ENCODE measurements at regions not wholly inside any gene's neighbourhood (a gene's known extent, or its start where the extent isn't known, plus 50 kb on each side); places are given as distances from the start of the nearest gene placed in this dataset.

DNA sequence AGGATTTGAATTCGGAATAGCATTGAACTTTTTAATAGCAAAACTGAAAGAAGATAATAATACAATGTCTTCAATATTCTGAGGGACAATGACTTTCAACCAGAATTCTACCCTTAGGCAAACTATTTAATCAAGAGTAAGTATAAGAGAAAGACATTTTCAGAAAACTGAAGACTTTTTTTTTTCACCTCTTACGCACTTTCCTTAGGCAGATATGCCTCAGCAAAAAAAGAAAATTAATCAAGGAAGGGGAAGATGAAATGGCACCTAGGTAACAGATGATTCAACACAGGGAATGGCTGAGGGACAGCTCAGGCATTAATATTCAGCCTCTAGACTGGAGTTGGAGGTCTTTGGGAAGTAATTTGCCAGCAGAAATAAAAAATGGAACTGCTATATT, 184.9 kb downstream of the URB2 start:
- DNase-seq (ENCODE audit: low spot score) = no peak
- intact Hi-C loops (cut with DNase I) = no loop called here

DNA sequence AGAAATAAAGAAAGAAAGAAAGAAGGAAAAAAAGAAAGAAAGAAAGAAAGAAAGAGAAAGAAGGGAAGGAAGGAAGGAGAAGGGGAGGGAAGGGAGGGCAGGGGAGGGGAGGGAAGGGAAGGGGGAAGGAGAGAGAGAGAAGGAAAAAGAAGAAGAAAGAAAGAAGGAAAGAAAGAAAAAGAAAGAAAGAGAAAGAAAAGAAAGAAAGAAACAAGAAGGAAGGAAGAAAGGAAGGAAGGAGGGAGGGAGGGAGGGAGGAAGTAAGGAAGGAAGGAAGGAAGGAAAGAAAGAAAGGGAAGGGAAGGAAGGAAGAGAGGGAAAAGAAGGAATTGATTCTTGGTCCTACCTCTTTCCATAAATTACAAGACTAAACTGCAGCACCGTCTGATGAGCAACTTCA, 186.1 kb downstream of the URB2 start:
- Histone ChIP-seq H3K9me3 (no peaks in the 10 kb centered on the region), H3K4me1 (replicated peaks) (no peaks in the 10 kb centered on the region), H3K4me3 (no peak overlapping the region), H3K27me3 (replicated peaks; ENCODE audit: insufficient read depth) (no peaks in the 10 kb centered on the region), H3K36me3 (no peaks in the 10 kb centered on the region), H3K27ac (no peak overlapping the region)
- 82% methylated on average over 1 of the region's 1 CpG for WGBS
- TF ChIP-seq POLR2AphosphoS5 (IDR thresholded peaks at IDR 0.05) = no peak
- TF ChIP-seq POLR2A (IDR thresholded peaks at IDR 0.05) = no peak
- TF ChIP-seq, protein P1, sequence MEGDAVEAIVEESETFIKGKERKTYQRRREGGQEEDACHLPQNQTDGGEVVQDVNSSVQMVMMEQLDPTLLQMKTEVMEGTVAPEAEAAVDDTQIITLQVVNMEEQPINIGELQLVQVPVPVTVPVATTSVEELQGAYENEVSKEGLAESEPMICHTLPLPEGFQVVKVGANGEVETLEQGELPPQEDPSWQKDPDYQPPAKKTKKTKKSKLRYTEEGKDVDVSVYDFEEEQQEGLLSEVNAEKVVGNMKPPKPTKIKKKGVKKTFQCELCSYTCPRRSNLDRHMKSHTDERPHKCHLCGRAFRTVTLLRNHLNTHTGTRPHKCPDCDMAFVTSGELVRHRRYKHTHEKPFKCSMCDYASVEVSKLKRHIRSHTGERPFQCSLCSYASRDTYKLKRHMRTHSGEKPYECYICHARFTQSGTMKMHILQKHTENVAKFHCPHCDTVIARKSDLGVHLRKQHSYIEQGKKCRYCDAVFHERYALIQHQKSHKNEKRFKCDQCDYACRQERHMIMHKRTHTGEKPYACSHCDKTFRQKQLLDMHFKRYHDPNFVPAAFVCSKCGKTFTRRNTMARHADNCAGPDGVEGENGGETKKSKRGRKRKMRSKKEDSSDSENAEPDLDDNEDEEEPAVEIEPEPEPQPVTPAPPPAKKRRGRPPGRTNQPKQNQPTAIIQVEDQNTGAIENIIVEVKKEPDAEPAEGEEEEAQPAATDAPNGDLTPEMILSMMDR (IDR thresholded peaks at IDR 0.05) = no peak
- intact Hi-C loops (cut with DNase I) = no loop called here
- no peak for DNase-seq (ENCODE audit: low spot score)

More for the DNA sequence above, 184.9 kb downstream of the URB2 start:
- H3K4me3 ChIP-seq = no peak overlapping the region
- H3K27me3 ChIP-seq (replicated peaks; ENCODE audit: insufficient read depth) = no peaks in the 10 kb centered on the region
- no peaks in the 10 kb centered on the region for H3K36me3 ChIP-seq
- no peak overlapping the region for H3K27ac ChIP-seq
- H3K9me3 ChIP-seq = no peaks in the 10 kb centered on the region
- WGBS = 90% methylated on average over 2 of the region's 2 CpGs
- H3K4me1 ChIP-seq (replicated peaks) = no peaks in the 10 kb centered on the region
- TF ChIP-seq, protein P1 (IDR thresholded peaks at IDR 0.05) = no peak
- TF ChIP-seq POLR2A (IDR thresholded peaks at IDR 0.05) (no peak), POLR2AphosphoS5 (IDR thresholded peaks at IDR 0.05) (no peak)

DNA sequence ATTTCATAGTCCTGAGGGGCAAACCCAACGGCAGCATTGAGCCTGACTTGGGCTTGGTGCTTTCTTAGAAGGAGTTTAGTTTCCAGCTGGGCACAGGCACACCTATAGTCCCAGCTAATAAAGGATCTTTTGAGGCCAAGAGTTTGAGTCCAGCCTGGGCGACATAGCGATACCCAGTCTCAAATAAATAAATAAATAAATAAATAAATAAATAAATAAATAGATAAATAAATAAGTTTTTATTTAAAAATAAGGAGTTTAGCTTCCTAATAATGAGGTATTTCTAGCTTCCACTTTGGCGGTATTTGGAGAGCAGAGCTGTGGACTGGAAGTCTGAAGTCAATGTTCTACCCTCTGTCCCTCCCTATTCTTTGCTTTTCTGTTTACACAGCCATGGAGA, 186.6 kb downstream of the URB2 start:
- Histone ChIP-seq H3K27me3 (replicated peaks; ENCODE audit: insufficient read depth) (no peaks in the 10 kb centered on the region), H3K36me3 (no peaks in the 10 kb centered on the region), H3K27ac (no peak overlapping the region), H3K4me3 (no peak overlapping the region), H3K4me1 (replicated peaks) (no peaks in the 10 kb centered on the region), H3K9me3 (no peaks in the 10 kb centered on the region)
- WGBS = 90% methylated on average over 4 of the region's 4 CpGs
- intact Hi-C loops (cut with DNase I) = no loop called here
- DNase-seq (ENCODE audit: low spot score) = no peak
- no peak for TF ChIP-seq POLR2AphosphoS5 (IDR thresholded peaks at IDR 0.05)
- TF ChIP-seq, protein P1 (IDR thresholded peaks at IDR 0.05) = no peak
- no peak for TF ChIP-seq POLR2A (IDR thresholded peaks at IDR 0.05)

DNA sequence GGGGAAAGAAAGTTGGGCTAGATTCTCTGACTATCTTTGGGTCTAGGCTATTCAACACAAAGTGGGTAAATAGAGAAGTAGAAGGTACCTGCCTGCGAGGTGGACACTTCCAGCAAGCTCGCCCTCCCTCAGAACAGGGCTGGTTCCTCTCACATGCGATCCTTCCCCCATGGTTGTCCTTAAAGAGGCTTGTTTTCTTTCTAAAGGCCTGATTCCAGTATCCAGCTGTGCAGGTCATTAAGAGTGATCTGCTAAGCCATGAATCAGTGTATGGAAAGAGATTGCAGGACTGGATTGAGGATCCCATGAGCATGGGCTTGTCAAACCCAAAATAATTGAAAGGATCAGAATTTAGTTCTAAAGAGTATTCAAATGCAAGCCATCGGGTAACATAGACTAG, 189.0 kb downstream of the URB2 start:
- Histone ChIP-seq H3K27ac (no peak overlapping the region), H3K27me3 (replicated peaks; ENCODE audit: insufficient read depth) (no peaks in the 10 kb centered on the region), H3K9me3 (no peaks in the 10 kb centered on the region), H3K4me3 (no peak overlapping the region), H3K4me1 (replicated peaks) (no peaks in the 10 kb centered on the region), H3K36me3 (no peaks in the 10 kb centered on the region)
- whole genome bisulfite sequencing = 89% methylated on average over 4 of the region's 4 CpGs
- TF ChIP-seq, protein P1 (IDR thresholded peaks at IDR 0.05) = no peak
- TF ChIP-seq POLR2A (IDR thresholded peaks at IDR 0.05) (no peak), POLR2AphosphoS5 (IDR thresholded peaks at IDR 0.05) (no peak)
- intact Hi-C loops (cut with DNase I) = no loop called here
- no peak for DNase-seq (ENCODE audit: low spot score)

DNA sequence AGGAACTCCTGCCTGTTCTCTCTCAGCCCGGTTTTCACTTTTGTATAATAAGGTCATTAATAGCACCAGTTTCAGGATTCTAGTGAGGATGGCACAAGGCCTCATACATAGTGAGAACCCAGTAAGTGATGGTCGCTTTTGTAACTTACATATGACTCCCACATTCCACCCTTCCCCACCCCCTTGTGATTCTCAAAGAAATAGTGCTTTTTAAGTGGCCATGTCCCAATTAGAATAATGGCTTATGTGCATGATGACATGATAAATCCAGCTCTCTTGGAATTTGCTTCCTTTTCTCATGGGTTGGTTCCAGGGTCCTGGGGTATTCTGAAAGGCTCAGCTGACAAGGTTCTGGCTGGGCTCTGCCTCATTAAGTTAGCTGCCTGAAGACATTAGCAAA, 189.9 kb downstream of the URB2 start:
- no peaks in the 10 kb centered on the region for H3K4me1 ChIP-seq (replicated peaks)
- 78% methylated on average over 2 of the region's 2 CpGs for WGBS
- TF ChIP-seq POLR2A (IDR thresholded peaks at IDR 0.05) (no peak), POLR2AphosphoS5 (IDR thresholded peaks at IDR 0.05) (no peak)
- TF ChIP-seq, protein P1 (IDR thresholded peaks at IDR 0.05) = no peak
- no peak overlapping the region for H3K4me3 ChIP-seq
- H3K9me3 ChIP-seq = no peaks in the 10 kb centered on the region
- H3K27ac ChIP-seq = no peak overlapping the region
- no peak for DNase-seq (ENCODE audit: low spot score)
- no peaks in the 10 kb centered on the region for H3K36me3 ChIP-seq
- intact Hi-C loops (cut with DNase I) = no loop called here
- no peaks in the 10 kb centered on the region for H3K27me3 ChIP-seq (replicated peaks; ENCODE audit: insufficient read depth)

Measured in prostate gland (tissue), 2 donors.